T-helper 2 cell treated with Interferon-gamma antibody and Interleukin-4, amounts not matched to agents 5 μg/mL and 100 μg/mL, for 36 hours (primary cell): ENCODE measurements at regions not wholly inside any gene's neighbourhood (a gene's known extent, or its start where the extent isn't known, plus 50 kb on each side); places are given as distances from the start of the nearest gene placed in this dataset.
"Not testable (repeated sequence)": the region's sequence is repeated elsewhere in the genome, so short reads cannot be mapped to it uniquely, and the experiment has no call there.

Source experiments
- DNase-seq: peaks from one replicate; pipeline ENCODE4 v3.0.0; 2021; ENCODE audit warnings: low spot score
- H3K27ac Mint-ChIP-seq: one replicate; pipeline ENCODE4 v1.8.0; 2021; ENCODE audit warnings: mild to moderate bottlenecking, mixed read lengths
- H3K27me3 Mint-ChIP-seq: one replicate; pipeline ENCODE4 v1.8.0; 2021; ENCODE audit warnings: low read depth, mixed read lengths
- H3K36me3 Mint-ChIP-seq: one replicate; pipeline ENCODE4 v1.8.0; 2021; ENCODE audit warnings: low read depth, mixed read lengths
- H3K4me1 Mint-ChIP-seq: one replicate; pipeline ENCODE4 v1.8.0; 2021; ENCODE audit warnings: low read depth, mixed read lengths
- H3K4me3 Mint-ChIP-seq: one replicate; pipeline ENCODE4 v1.8.0; 2022; ENCODE audit warnings: mild to moderate bottlenecking, moderate library complexity, mixed read lengths
- H3K9me3 Mint-ChIP-seq: one replicate; pipeline ENCODE4 v1.8.0; 2021; ENCODE audit warnings: mixed read lengths

GRCh38 chr2:35293261-35293660 is 1062.3 kb upstream of the CRIM1 start:
- Mint-ChIP-seq H3K27ac (no peak overlapping the region), H3K27me3 (no peaks in the 10 kb centered on the region), H3K4me3 (no peak overlapping the region), H3K36me3 (no peaks in the 10 kb centered on the region), H3K9me3 (peaks cover 6% of the 10 kb centered on the region), H3K4me1 (no peaks in the 10 kb centered on the region)
- DNase-seq = no peak

- Mint-ChIP-seq H3K9me3 (peaks cover 12% of the 10 kb centered on the region), H3K27me3 (no peaks in the 10 kb centered on the region), H3K36me3 (no peaks in the 10 kb centered on the region), H3K4me1 (no peaks in the 10 kb centered on the region), H3K27ac (no peak overlapping the region), H3K4me3 (no peak overlapping the region)
- DNase-seq = no peak
Measured at GRCh38 chr2:35292199-35292598, 1063.4 kb upstream of the CRIM1 start.

DNA sequence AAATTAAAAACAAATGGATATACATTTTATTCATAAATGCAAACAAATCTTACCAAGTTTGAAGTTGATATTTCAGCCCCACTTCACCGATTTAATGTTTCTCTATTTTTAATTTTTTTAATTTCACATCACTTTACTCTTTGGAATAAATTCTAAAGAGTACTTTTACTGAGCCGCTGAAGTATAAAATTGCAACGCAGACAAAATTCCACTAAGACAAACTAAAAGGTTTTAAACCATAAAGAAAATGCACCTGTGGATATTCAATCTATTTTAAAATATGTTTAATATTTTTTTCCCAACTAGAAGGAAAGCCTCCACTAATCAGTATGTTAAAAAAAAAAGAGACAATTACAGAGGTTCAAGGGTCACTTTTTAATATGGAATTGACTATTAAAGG is 1073.9 kb upstream of the CRIM1 start:
- DNase-seq = no peak
- Mint-ChIP-seq H3K4me3 (no peak overlapping the region), H3K36me3 (no peaks in the 10 kb centered on the region), H3K27ac (no peak overlapping the region), H3K27me3 (no peaks in the 10 kb centered on the region), H3K4me1 (no peaks in the 10 kb centered on the region), H3K9me3 (peaks cover 12% of the 10 kb centered on the region)

DNA sequence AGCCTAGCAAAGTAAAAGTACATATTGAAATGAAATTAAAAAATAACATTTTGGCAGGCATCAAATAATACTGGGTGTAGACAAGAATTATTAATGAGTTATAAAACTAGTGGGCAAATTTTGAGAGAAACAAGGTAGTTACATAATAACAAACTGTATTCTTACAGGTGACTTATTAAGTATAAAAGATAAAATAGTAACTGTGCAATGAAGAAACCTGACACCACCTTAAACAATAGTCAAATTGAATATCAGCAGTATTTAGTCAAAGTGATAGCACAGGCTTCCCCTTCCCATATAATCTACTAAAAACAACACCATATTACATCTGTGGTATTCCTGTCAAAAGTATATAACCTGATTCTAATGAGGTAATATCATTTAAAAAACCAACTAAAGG is 1099.8 kb upstream of the CRIM1 start:
- Mint-ChIP-seq H3K4me1 (no peaks in the 10 kb centered on the region), H3K27me3 (no peaks in the 10 kb centered on the region), H3K9me3 (peaks cover 13% of the 10 kb centered on the region), H3K36me3 (no peaks in the 10 kb centered on the region), H3K4me3 (no peak overlapping the region), H3K27ac (no peak overlapping the region)
- DNase-seq = no peak

- H3K4me1 Mint-ChIP-seq = no peaks in the 10 kb centered on the region
- H3K36me3 Mint-ChIP-seq = no peaks in the 10 kb centered on the region
- H3K9me3 Mint-ChIP-seq = peaks cover 21% of the 10 kb centered on the region
- no peak overlapping the region for H3K27ac Mint-ChIP-seq
- no peak for DNase-seq
- no peak overlapping the region for H3K4me3 Mint-ChIP-seq
- H3K27me3 Mint-ChIP-seq = no peaks in the 10 kb centered on the region
Measured at GRCh38 chr2:35251156-35251555, 1104.4 kb upstream of the CRIM1 start.

GRCh38 chr2:35246702-35247101 is 1108.9 kb upstream of the CRIM1 start:
- Mint-ChIP-seq H3K4me3 (no peak overlapping the region), H3K9me3 (peaks cover 20% of the 10 kb centered on the region), H3K27ac (no peak overlapping the region), H3K36me3 (no peaks in the 10 kb centered on the region), H3K4me1 (no peaks in the 10 kb centered on the region), H3K27me3 (no peaks in the 10 kb centered on the region)
- no peak for DNase-seq

- Mint-ChIP-seq H3K9me3 (peaks cover 17% of the 10 kb centered on the region), H3K4me1 (no peaks in the 10 kb centered on the region), H3K27me3 (no peaks in the 10 kb centered on the region), H3K27ac (no peak overlapping the region), H3K36me3 (no peaks in the 10 kb centered on the region), H3K4me3 (no peak overlapping the region)
- DNase-seq = no peak
Measured at GRCh38 chr2:35228584-35228983, 1127.0 kb upstream of the CRIM1 start.

DNA sequence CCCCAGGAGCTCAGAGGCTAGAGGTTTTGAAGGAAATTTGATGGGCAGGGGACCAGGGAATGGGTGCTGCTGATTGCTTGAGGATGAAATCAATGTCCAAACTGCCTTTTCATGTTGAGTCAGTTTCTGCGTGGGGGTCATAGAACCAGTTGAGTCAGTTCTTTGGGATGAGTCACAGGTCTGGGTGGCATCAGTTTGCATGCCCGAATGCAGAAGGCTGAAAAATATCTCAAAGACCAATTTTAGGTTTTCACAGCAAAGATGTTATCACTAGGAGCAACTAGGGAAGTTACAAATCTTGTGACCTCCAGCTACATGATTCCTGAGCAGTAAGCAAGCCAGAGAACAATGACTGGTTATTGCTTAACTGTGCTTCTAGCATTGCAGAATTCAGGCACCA is 1135.1 kb upstream of the CRIM1 start:
- no peak for DNase-seq
- no peaks in the 10 kb centered on the region for H3K4me1 Mint-ChIP-seq
- no peaks in the 10 kb centered on the region for H3K27me3 Mint-ChIP-seq
- peaks cover 8% of the 10 kb centered on the region for H3K9me3 Mint-ChIP-seq
- H3K36me3 Mint-ChIP-seq = no peaks in the 10 kb centered on the region
- no peak overlapping the region for H3K4me3 Mint-ChIP-seq
- no peak overlapping the region for H3K27ac Mint-ChIP-seq

DNA sequence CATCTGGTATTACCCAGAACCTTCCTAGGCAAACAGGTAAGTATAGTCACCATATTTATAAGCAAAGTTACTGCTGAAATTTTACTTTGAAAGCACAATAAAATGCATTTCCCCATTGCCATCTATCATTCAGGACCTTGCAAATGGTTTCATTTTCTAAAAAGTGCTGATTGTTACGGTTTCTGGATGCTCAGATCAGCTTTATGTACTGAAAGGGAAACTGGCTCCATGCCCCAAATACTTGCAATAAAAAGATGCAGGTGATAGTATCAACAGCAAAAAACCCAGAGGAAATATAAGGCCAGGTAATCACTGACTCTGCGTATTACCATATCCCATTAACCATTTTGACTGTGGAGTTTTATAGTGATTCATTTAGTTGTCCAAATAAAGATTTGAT is 1150.7 kb upstream of the CRIM1 start:
- Mint-ChIP-seq H3K9me3 (peaks cover 11% of the 10 kb centered on the region), H3K27me3 (no peaks in the 10 kb centered on the region), H3K36me3 (no peaks in the 10 kb centered on the region), H3K4me1 (no peaks in the 10 kb centered on the region), H3K27ac (no peak overlapping the region), H3K4me3 (no peak overlapping the region)
- no peak for DNase-seq

GRCh38 chr2:35204323-35204722 is 1151.3 kb upstream of the CRIM1 start:
- Mint-ChIP-seq H3K9me3 (peaks cover 14% of the 10 kb centered on the region), H3K27me3 (no peaks in the 10 kb centered on the region), H3K27ac (no peak overlapping the region), H3K36me3 (no peaks in the 10 kb centered on the region), H3K4me1 (no peaks in the 10 kb centered on the region), H3K4me3 (no peak overlapping the region)
- DNase-seq = no peak

DNA sequence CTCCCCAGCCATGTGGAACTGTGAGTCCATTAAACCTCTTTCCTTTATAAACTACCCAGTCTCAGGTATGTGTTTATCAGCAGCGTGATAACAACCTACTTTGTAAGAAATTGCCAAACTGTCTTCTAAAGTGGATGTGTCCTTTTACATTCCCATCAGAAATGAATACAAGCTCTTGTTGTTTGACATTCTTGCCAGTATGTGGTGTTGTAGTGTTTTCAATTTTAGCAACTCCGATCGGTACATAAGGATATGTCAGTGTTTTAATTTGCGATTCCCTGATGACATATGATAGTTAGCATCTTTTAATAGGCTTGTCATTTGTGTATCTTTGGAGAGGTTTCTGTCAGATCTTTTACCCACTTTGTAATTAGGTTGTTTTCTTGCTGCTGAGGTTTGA is 1156.3 kb upstream of the CRIM1 start:
- Mint-ChIP-seq H3K4me1 (no peaks in the 10 kb centered on the region), H3K27me3 (no peaks in the 10 kb centered on the region), H3K9me3 (peaks cover 17% of the 10 kb centered on the region), H3K36me3 (no peaks in the 10 kb centered on the region), H3K27ac (no peak overlapping the region), H3K4me3 (no peak overlapping the region)
- no peak for DNase-seq

DNA sequence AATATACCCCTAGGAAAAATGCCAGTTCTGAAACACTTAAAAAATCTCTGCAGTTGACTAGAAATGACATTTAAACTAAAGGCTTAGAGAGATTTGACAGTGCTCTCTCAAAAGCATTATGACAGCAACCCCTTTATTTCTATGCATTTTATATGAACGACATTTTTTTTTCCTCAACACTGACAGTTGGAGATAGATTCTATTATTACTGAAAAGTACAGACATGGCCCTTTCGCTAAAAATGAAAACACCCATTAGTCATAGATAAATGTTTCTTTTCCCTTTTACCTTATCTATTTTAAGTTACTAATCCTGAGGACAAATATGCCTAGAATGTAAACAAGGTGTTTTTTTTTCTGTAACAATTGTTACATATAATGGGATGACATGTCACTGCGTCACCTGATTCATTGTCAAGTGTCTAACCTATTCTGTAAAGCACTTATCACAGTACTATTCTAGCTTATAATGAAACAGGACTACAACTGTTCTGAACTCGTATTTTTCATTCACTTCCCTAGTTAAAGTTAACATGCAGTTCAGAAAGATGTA is 1169.6 kb upstream of the CRIM1 start:
- H3K27me3 Mint-ChIP-seq = no peaks in the 10 kb centered on the region
- peaks cover 21% of the 10 kb centered on the region for H3K9me3 Mint-ChIP-seq
- H3K4me1 Mint-ChIP-seq = no peaks in the 10 kb centered on the region
- H3K27ac Mint-ChIP-seq = no peak overlapping the region
- no peak overlapping the region for H3K4me3 Mint-ChIP-seq
- no peaks in the 10 kb centered on the region for H3K36me3 Mint-ChIP-seq
- no peak for DNase-seq

GRCh38 chr2:35184471-35184870 is 1171.1 kb upstream of the CRIM1 start:
- Mint-ChIP-seq H3K27me3 (no peaks in the 10 kb centered on the region), H3K4me1 (no peaks in the 10 kb centered on the region), H3K27ac (no peak overlapping the region), H3K36me3 (no peaks in the 10 kb centered on the region), H3K4me3 (no peak overlapping the region), H3K9me3 (peaks cover 19% of the 10 kb centered on the region)
- no peak for DNase-seq

DNA sequence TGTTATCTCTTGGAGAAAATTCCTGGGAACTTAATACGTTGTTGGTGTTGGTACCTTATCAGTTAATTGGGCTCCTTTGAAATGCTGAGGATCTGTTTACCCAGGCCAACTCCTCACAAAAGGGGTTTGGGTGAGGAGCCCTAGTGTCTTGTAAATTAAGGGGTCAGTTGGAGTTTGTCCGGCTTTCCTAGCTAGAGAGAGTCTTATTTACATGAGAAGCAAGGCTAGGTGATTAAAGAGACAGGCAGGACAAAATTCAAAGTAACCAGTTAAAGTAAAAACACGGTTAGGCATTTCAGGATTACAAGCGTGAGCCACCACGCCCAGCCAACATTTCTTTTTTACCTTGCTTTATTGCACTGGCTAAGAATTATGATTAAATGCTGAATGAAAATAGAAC is 1178.9 kb upstream of the CRIM1 start:
- H3K27ac Mint-ChIP-seq, H3K4me1 Mint-ChIP-seq, H3K9me3 Mint-ChIP-seq, H3K4me3 Mint-ChIP-seq, H3K27me3 Mint-ChIP-seq, H3K36me3 Mint-ChIP-seq, DNase-seq: not testable (repeated sequence)

GRCh38 chr2:35174845-35175244 is 1180.7 kb upstream of the CRIM1 start:
- H3K27me3 Mint-ChIP-seq = no peaks in the 10 kb centered on the region
- no peaks in the 10 kb centered on the region for H3K9me3 Mint-ChIP-seq
- no peaks in the 10 kb centered on the region for H3K4me1 Mint-ChIP-seq
- H3K4me3 Mint-ChIP-seq = no peak overlapping the region
- no peak for DNase-seq
- no peaks in the 10 kb centered on the region for H3K36me3 Mint-ChIP-seq
- H3K27ac Mint-ChIP-seq = no peak overlapping the region
